ENCODE measurements at regions not wholly inside any gene's neighbourhood (a gene's known extent, or its start where the extent isn't known, plus 50 kb on each side); places are given as distances from the start of the nearest gene placed in this dataset.
A peak's percentile ranks its signal among the peaks of the same experiment; 100 is the strongest.
"Not testable (repeated sequence)": the region's sequence is repeated elsewhere in the genome, so short reads cannot be mapped to it uniquely, and the experiment has no call there.

DNA sequence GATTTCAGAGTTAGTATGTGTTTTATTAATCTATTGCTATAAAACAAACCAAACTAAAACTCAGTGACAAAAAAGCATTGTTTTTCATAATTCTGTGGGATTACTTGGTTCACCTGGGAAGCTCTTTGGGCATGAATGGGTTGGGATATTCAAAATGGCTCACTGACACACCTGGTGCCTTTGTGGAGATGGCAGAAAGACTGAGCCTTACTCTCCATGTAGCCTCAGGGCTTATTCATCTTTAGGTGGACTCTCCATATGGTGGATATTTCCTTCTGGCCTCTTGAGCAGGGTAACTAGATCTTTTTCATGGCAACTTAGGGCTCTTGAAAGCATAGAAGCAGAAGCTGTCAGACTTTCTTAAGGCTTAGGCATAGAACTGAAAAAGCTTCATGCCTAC is 1102.8 kb upstream of the SEL1L start:
- DNase-seq: no peak

DNA sequence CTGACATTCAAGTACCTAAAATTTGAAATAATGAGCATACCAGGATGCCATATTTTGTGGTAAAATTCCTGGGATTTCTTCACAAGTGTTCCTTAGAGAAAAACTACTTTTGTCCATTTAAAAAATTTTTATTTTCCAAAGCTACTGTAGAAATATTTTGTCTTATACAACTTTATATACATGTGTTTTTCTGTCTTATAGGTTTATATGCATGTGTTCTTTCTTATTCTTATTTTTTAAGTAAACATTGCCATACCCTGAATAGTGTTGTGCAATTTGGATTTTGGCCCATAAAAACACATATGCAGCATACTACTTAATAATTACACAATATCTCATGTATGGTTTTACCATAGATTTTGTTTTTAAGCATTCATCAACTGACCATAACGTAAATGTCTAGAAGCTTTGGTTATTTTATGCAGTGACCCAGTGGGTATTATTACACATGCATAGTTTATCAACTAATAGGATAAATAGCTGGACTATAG is 1107.4 kb upstream of the SEL1L start:
- no peak for DNase-seq

GRCh38 chr14:82642425-82642824 is 1108.8 kb upstream of the SEL1L start:
- DNase-seq: no peak

DNA sequence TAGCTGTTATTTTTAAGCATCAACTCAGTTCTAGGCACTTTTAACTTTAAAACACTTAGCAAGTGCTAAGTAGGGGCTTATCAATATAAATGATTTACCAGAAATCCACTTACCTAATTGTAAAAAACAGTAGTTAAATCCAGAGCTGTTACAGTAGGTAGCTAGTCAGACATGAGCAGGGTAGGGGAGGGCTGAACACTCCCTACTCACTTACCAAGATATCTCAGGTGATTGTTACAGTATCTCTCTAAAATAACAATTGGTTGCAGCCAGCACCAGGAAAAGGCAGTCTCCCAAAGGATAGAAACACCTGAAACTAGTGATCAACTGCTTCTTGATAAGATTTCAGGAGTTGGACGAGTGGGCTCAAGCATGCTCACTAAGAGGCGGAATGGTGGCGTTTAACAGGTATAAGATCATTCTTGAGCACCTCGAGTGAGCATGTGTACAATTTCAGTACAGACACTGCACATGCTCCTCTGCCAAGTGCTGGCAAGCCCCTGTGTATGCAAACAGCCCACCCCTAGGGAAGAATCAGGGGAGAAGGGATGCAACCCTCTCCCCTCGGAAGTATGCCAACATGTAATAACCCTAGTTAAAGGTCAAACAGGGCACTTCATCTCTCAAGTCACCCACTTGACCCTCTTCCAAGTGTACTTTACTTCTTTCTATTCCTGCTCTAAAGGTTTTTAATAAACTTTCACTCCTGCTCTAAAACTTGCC is 1113.6 kb upstream of the SEL1L start:
- no peak for DNase-seq

GRCh38 chr14:82655770-82656169 is 1122.1 kb upstream of the SEL1L start:
- no peak for DNase-seq

GRCh38 chr14:82657186-82657675 is 1123.6 kb upstream of the SEL1L start:
- no peak for DNase-seq

- no peak for DNase-seq
Measured at GRCh38 chr14:82661258-82661657, 1127.6 kb upstream of the SEL1L start.

- DNase-seq: no peak
Measured at GRCh38 chr14:82667006-82667405, 1133.4 kb upstream of the SEL1L start.

DNA sequence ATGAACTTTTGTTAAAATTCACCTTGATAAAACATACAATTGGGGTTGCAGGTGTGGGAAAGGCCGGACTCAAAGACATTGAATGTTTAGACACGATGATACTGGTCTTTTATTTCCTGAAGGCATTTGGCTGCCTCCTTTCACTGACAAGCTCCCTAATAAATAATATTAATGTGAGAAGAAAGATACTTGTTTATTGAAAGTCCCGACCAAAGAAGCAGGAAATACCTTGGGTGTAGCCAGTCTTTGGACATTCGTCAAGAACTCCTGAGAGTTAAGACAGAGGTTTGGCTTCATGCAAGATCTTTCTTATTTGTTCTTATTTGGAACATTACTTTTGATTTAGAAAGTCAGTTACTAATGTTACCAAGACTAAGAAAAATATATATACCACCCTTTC is 1133.8 kb upstream of the SEL1L start:
- DNase-seq: no peak

GRCh38 chr14:82676403-82676802 is 1142.8 kb upstream of the SEL1L start:
- DNase-seq: no peak

GRCh38 chr14:82689948-82690347 is 1156.3 kb upstream of the SEL1L start:
- no peak for DNase-seq

- DNase-seq: not testable (repeated sequence)
Measured at GRCh38 chr14:82691191-82691590, 1157.5 kb upstream of the SEL1L start.

- DNase-seq: no peak
Measured at GRCh38 chr14:82694820-82695219, 1161.2 kb upstream of the SEL1L start.

DNA sequence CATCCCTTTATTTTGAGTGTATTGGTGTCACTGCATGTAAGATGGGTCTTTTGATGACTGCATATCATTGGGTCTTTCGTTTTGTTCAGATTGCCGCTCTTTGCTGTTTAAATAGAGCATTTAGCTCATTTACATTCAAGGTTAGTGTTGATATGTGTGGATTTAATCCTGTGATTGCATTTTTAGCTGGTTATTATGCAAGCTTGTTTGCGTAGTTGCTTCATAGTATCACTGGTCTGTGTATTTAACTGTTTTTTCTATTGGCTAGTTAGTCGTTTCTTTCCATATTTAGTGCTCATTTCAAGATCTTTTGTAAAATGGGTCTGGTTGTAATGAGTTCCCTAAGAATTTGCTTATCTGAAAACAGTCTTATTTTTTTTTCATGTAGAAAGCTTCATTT is 1170.6 kb upstream of the SEL1L start:
- no peak for DNase-seq

GRCh38 chr14:82710267-82710841 is 1176.7 kb upstream of the SEL1L start:
- peak; percentile 35 for DNase-seq

DNA sequence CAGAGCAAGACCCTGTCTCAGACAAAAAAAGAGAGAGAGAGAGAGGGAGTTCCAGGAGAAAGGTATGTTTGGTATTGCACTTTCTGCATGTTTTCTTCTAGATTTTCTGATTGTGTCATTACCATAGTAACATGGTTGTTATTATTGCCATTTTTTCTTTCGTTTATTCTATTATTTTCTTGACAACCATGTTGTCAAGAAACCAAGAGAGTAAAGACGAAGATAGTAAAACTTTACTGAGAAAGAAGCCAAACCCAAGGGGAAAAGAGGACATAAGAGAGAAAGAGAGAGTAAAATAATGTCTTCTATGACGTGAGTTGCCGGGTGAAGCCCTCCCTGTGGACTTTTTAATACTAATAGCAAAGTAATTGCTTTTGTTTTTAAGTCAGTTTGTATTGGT is 1186.0 kb upstream of the SEL1L start:
- DNase-seq: no peak

DNA sequence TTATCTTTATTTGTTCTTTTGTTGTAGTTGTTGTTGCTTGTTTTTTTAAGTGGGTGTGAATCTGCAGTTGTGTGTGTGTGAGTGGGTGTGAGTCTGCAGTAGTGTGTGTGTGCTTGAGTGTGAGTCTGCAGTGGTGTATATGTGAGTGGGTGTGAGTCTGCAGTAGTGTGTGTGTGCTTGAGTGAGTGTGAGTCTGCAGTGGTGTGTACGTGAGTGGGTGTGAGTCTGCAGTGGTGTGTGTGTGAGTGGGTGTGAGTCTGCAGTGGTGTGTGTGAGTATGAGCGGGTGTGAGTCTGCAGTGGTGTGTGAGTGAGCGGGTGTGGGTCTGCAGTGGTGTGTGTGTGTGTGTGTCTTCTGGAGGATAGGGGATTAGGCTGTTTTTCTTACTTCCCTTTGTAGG is 1186.8 kb upstream of the SEL1L start:
- no peak for DNase-seq

DNA sequence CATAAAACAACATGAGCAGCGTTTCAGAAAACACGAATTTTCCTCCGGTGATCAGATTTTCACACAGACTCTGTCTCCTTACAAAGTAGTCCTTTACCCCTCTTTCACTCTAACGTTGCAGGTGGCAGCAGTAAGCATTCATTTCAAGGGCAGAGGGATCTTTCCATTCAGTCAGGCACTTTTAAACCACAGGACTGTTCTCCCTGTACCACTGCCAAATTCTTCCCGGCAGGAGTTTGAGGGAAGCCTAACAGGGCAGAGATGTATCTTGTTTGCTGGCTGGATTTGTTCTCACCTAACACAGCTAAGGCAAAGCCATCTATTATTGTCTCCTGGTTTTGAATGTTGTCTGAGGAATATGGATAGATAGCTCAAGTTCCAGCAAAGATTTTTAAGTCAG is 1187.3 kb upstream of the SEL1L start:
- no peak for DNase-seq

DNA sequence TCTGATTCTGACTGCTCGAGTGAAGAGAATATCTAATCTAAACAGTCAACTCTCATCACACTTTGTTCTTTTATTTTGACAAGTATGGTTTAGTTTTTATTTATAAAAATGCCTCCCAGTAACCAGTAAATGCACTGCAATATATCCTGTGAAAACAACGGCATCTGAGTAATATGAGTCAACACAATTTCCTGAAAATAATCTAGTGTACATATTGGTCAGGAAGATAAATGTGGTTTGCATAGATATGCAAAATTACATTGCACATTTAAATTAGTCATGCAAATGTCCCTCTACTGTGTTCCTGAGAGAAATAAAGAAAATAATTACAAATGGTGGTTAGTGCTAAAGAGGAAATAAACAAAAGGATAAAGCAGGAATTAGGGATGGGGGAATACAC is 1190.7 kb upstream of the SEL1L start:
- DNase-seq: no peak

DNA sequence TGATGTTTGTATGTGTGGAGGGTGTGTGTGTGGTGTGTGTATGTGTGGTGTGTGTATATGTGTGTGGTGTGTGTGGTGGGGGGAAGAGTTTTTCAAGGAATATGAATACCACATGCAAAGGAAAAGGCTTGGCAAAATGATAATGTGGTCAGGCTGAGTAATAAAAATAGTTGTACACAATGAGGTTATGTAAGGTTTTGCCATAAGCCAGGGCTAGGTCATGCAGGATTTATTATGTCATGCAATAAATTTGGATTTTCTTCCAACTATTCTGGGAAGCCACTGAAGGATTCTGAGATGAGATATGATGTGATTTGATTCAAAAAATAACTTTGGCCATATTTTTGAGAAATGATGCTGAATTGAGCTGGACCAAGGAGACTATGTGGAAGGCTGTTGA is 1191.6 kb upstream of the SEL1L start:
- no peak for DNase-seq

- no peak for DNase-seq
Measured at GRCh38 chr14:82731526-82731925, 1197.9 kb upstream of the SEL1L start.

DNA sequence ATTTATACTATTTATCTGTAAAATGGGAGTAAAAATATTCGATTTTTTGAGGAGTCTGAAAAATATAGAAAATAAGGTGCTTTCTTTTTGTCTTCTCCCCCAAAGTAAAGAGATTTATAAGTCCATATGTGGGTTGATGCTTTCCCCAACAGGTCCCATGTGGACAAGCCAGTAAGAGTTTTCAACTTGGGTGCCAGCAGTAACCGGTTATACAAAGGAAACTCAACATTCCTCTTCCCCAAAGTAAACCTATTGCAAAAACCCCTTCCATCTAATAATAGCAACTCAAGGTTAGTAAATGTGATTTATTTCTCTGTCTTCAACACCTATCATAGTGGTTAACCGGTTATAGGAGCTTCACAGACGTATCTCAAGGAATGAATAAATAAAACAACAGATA is 1206.9 kb upstream of the SEL1L start:
- no peak for DNase-seq

GRCh38 chr14:82755476-82755875 is 1221.8 kb upstream of the SEL1L start:
- no peak for DNase-seq

- DNase-seq: no peak
Measured at GRCh38 chr14:82755923-82756322, 1222.3 kb upstream of the SEL1L start.

GRCh38 chr14:82757776-82758175 is 1224.1 kb upstream of the SEL1L start:
- no peak for DNase-seq
